ENCODE measurements at regions not wholly inside any gene's neighbourhood (a gene's known extent, or its start where the extent isn't known, plus 50 kb on each side); places are given as distances from the start of the nearest gene placed in this dataset.
"Not testable (repeated sequence)": the region's sequence is repeated elsewhere in the genome, so short reads cannot be mapped to it uniquely, and the experiment has no call there.

DNA sequence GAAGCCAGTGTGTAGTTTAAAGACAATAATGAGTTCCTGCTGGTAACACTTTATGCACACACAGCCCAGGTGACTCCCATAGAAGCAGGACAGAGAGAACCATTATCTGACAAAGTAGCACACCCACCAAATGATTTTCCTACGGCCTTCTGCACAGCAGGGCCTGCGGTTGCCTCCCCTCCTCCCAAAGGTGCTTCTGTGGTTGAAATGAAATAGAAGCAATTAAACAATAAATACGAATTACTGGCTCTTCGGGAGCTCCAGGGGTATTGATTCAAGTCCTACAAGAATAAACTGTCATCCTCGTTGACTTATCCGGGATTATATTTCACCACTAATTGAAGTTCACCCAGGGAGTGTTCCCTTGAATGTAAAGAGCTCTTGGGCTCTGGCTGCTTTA is 172.1 kb downstream of the ACTR3B start:
- Histone ChIP-seq H2AK5ac (ENCODE audit: low read depth, low read length) (no peak overlapping the region), H3K36me3 (replicated peaks in 1 of 2; ENCODE audit: control insufficient read depth in 2 of 2, insufficient read depth in 2 of 2, low read length in 2 of 2) (no peaks in the 10 kb centered on the region), H3K4me1 (ENCODE audit: control insufficient read depth in 2 of 2, insufficient read depth in 1 of 2, low read depth in 1 of 2, low read length in 2 of 2) (peaks cover 0 to 2% of the 10 kb centered on the region in 2 donors), H3K9me3 (replicated peaks in 1 of 2; ENCODE audit: control insufficient read depth in 2 of 2, insufficient read depth in 1 of 2, low read depth in 1 of 2, low read length in 2 of 2) (no peaks in the 10 kb centered on the region), H2BK15ac (ENCODE audit: low read length) (no peak overlapping the region), H2BK5ac (ENCODE audit: low read length) (no peak overlapping the region), H3K9ac (ENCODE audit: low read depth, low read length, poor library complexity) (no peak overlapping the region), H4K91ac (ENCODE audit: low read depth, low read length, poor library complexity) (no peak overlapping the region), H4K8ac (ENCODE audit: low read depth, low read length) (no peak overlapping the region), H3K27ac (replicated peaks; ENCODE audit: low read length) (no peak overlapping the region), H3K4me2 (ENCODE audit: insufficient read depth, low read length, poor library complexity, severe bottlenecking) (no peak overlapping the region), H2BK12ac (ENCODE audit: low read length) (no peak overlapping the region), H3K27me3 (ENCODE audit: control insufficient read depth in 3 of 3, insufficient read depth in 3 of 3, low read depth in 1 of 3, low read length in 3 of 3) (peaks cover 0 to 31% (median 0%) of the 10 kb centered on the region in 3 experiments), H3K4me3 (ENCODE audit: low read length in 2 of 2) (no peak overlapping the region), H3K18ac (ENCODE audit: low read length) (no peak overlapping the region), H2AFZ (ENCODE audit: low read length) (no peak overlapping the region), H3K23ac (ENCODE audit: low read depth, low read length, poor library complexity) (no peak overlapping the region), H3K14ac (ENCODE audit: low read length) (no peak overlapping the region), H3K79me1 (ENCODE audit: low read depth, low read length) (peaks cover 2% of the 10 kb centered on the region), H3K4ac (ENCODE audit: low read length) (no peak overlapping the region), H2BK120ac (ENCODE audit: low read depth, low read length) (no peak overlapping the region)
- WGBS, 2 donors (ENCODE audit: extremely low coverage in 2 of 2, insufficient read length in 2 of 2, insufficient replicate concordance in 1 of 2): no CpG with 5 or more reads among the region's 6 CpGs
- DNase-seq (ENCODE audit: low spot score): no peak

DNA sequence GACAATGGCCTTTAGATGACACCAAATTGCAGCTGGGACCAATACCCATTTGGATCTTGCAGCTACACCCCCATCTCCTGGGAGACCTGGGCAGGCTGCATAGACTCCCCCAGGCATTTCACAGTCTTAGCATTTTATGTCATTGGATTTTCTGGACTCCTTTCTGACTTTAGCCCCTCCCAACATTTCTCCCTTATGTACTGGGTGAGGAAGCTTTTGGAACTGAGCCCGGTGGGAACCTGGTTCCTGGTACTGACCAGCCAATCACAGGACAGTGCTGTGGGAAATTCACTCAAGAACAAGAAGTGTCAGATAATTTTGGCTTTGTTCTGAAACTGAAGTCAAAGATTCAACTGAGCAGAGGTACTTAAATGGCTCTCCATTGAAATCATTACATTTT is 177.7 kb downstream of the ACTR3B start:
- Histone ChIP-seq H3K4me3 (ENCODE audit: low read length in 2 of 2) (no peak overlapping the region), H3K9ac (ENCODE audit: low read depth, low read length, poor library complexity) (no peak overlapping the region), H2BK15ac (ENCODE audit: low read length) (no peak overlapping the region), H3K9me3 (replicated peaks in 1 of 2; ENCODE audit: control insufficient read depth in 2 of 2, insufficient read depth in 1 of 2, low read depth in 1 of 2, low read length in 2 of 2) (no peaks in the 10 kb centered on the region), H3K4me1 (ENCODE audit: control insufficient read depth in 2 of 2, insufficient read depth in 1 of 2, low read depth in 1 of 2, low read length in 2 of 2) (no peaks in the 10 kb centered on the region), H2AFZ (ENCODE audit: low read length) (no peak overlapping the region), H3K79me1 (ENCODE audit: low read depth, low read length) (peaks cover 2% of the 10 kb centered on the region), H3K4ac (ENCODE audit: low read length) (no peak overlapping the region), H4K8ac (ENCODE audit: low read depth, low read length) (no peak overlapping the region), H3K4me2 (ENCODE audit: insufficient read depth, low read length, poor library complexity, severe bottlenecking) (no peak overlapping the region), H2BK12ac (ENCODE audit: low read length) (no peak overlapping the region), H3K36me3 (replicated peaks in 1 of 2; ENCODE audit: control insufficient read depth in 2 of 2, insufficient read depth in 2 of 2, low read length in 2 of 2) (no peaks in the 10 kb centered on the region), H2BK5ac (ENCODE audit: low read length) (no peak overlapping the region), H4K91ac (ENCODE audit: low read depth, low read length, poor library complexity) (no peak overlapping the region), H3K27ac (replicated peaks; ENCODE audit: low read length) (no peak overlapping the region), H3K27me3 (ENCODE audit: control insufficient read depth in 3 of 3, insufficient read depth in 3 of 3, low read depth in 1 of 3, low read length in 3 of 3) (peaks cover 0 to 13% (median 0%) of the 10 kb centered on the region in 3 experiments), H2AK5ac (ENCODE audit: low read depth, low read length) (no peak overlapping the region), H2BK120ac (ENCODE audit: low read depth, low read length) (no peak overlapping the region), H3K23ac (ENCODE audit: low read depth, low read length, poor library complexity) (no peak overlapping the region), H3K18ac (ENCODE audit: low read length) (no peak overlapping the region), H3K14ac (ENCODE audit: low read length) (no peak overlapping the region)
- no peak for DNase-seq (ENCODE audit: low spot score)
- no CpG with 5 or more reads among the region's 1 CpG for WGBS, 2 donors (ENCODE audit: extremely low coverage in 2 of 2, insufficient read length in 2 of 2, insufficient replicate concordance in 1 of 2)

DNA sequence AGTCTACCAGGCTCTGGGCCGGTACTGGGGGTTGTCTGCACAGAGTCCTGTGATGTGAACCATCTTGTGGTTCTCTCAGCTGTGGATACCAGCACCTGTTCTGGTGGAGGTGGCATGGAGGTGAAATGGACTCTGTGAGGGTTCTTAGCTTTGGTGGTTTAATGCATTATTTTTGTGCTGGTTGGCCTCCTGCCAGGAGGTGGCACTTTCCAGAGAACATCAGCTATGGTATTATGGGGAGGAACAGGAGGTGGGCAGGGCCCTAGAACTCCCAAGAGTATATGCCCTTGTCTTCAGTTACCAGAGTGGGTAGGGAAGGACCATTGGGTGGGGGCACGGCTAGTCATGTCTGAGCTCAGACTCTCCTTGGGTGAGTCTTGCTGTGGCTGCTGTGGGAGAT is 187.1 kb downstream of the ACTR3B start:
- not testable (repeated sequence) for H4K8ac ChIP-seq (ENCODE audit: low read depth, low read length); H3K4me2 ChIP-seq (ENCODE audit: insufficient read depth, low read length, poor library complexity, severe bottlenecking); H3K27me3 ChIP-seq (ENCODE audit: control insufficient read depth in 3 of 3, insufficient read depth in 3 of 3, low read depth in 1 of 3, low read length in 3 of 3); H2BK12ac ChIP-seq (ENCODE audit: low read length); H2BK120ac ChIP-seq (ENCODE audit: low read depth, low read length); H2BK15ac ChIP-seq (ENCODE audit: low read length); H3K9me3 ChIP-seq (replicated peaks in 1 of 2; ENCODE audit: control insufficient read depth in 2 of 2, insufficient read depth in 1 of 2, low read depth in 1 of 2, low read length in 2 of 2); H4K91ac ChIP-seq (ENCODE audit: low read depth, low read length, poor library complexity); H2AFZ ChIP-seq (ENCODE audit: low read length); H3K36me3 ChIP-seq (replicated peaks in 1 of 2; ENCODE audit: control insufficient read depth in 2 of 2, insufficient read depth in 2 of 2, low read length in 2 of 2); H3K9ac ChIP-seq (ENCODE audit: low read depth, low read length, poor library complexity); H2BK5ac ChIP-seq (ENCODE audit: low read length); H3K4ac ChIP-seq (ENCODE audit: low read length); H3K18ac ChIP-seq (ENCODE audit: low read length); H3K27ac ChIP-seq (replicated peaks; ENCODE audit: low read length); H3K4me1 ChIP-seq (ENCODE audit: control insufficient read depth in 2 of 2, insufficient read depth in 1 of 2, low read depth in 1 of 2, low read length in 2 of 2); H3K79me1 ChIP-seq (ENCODE audit: low read depth, low read length); DNase-seq (ENCODE audit: low spot score); H3K4me3 ChIP-seq (ENCODE audit: low read length in 2 of 2)
- H3K23ac ChIP-seq (ENCODE audit: low read depth, low read length, poor library complexity): peak overlapping the region; percentile 43
- no CpG with 5 or more reads among the region's 2 CpGs for whole genome bisulfite sequencing, 2 donors (ENCODE audit: extremely low coverage in 2 of 2, insufficient read length in 2 of 2, insufficient replicate concordance in 1 of 2)
- H3K14ac ChIP-seq (ENCODE audit: low read length): peak overlapping the region; percentile 97
- peak overlapping the region; percentile 56 for H2AK5ac ChIP-seq (ENCODE audit: low read depth, low read length)

DNA sequence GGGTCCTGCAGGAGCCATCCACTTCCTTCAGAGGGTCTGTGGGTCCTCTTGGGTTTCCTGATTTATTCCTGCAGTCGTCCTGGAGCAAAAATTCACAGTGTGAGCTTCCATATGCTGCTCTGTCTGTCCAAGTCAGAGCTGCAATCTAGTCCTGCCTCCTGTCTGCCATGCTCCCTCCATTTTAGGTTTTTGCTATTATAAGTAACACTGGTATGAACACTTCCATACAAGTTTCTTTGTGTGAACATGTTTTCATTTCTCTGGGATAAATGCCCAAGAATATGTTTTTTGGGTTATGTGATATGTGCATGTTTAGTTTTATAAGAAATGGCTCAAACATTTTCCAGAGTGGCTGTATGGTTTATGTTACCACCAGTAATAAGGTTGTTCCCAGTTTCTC is 188.1 kb downstream of the ACTR3B start:
- no peak overlapping the region for H2AFZ ChIP-seq (ENCODE audit: low read length)
- no peak overlapping the region for H4K8ac ChIP-seq (ENCODE audit: low read depth, low read length)
- H4K91ac ChIP-seq (ENCODE audit: low read depth, low read length, poor library complexity): no peak overlapping the region
- H2BK15ac ChIP-seq (ENCODE audit: low read length): no peak overlapping the region
- H3K18ac ChIP-seq (ENCODE audit: low read length): no peak overlapping the region
- H3K27me3 ChIP-seq (ENCODE audit: control insufficient read depth in 3 of 3, insufficient read depth in 3 of 3, low read depth in 1 of 3, low read length in 3 of 3): no peaks in the 10 kb centered on the region
- no peak overlapping the region for H2BK12ac ChIP-seq (ENCODE audit: low read length)
- H2AK5ac ChIP-seq (ENCODE audit: low read depth, low read length): no peak overlapping the region
- H3K36me3 ChIP-seq (replicated peaks in 1 of 2; ENCODE audit: control insufficient read depth in 2 of 2, insufficient read depth in 2 of 2, low read length in 2 of 2): no peaks in the 10 kb centered on the region
- H3K9ac ChIP-seq (ENCODE audit: low read depth, low read length, poor library complexity): no peak overlapping the region
- H2BK120ac ChIP-seq (ENCODE audit: low read depth, low read length): no peak overlapping the region
- H3K4ac ChIP-seq (ENCODE audit: low read length): no peak overlapping the region
- no peak overlapping the region for H3K27ac ChIP-seq (replicated peaks; ENCODE audit: low read length)
- no peak overlapping the region for H3K4me3 ChIP-seq (ENCODE audit: low read length in 2 of 2)
- H3K14ac ChIP-seq (ENCODE audit: low read length): no peak overlapping the region
- no peaks in the 10 kb centered on the region for H3K79me1 ChIP-seq (ENCODE audit: low read depth, low read length)
- no peak overlapping the region for H3K4me2 ChIP-seq (ENCODE audit: insufficient read depth, low read length, poor library complexity, severe bottlenecking)
- no peaks in the 10 kb centered on the region for H3K9me3 ChIP-seq (replicated peaks in 1 of 2; ENCODE audit: control insufficient read depth in 2 of 2, insufficient read depth in 1 of 2, low read depth in 1 of 2, low read length in 2 of 2)
- DNase-seq (ENCODE audit: low spot score): no peak
- H3K4me1 ChIP-seq (ENCODE audit: control insufficient read depth in 2 of 2, insufficient read depth in 1 of 2, low read depth in 1 of 2, low read length in 2 of 2): no peaks in the 10 kb centered on the region
- no CpG with 5 or more reads among the region's 1 CpG for WGBS, 2 donors (ENCODE audit: extremely low coverage in 2 of 2, insufficient read length in 2 of 2, insufficient replicate concordance in 1 of 2)
- no peak overlapping the region for H3K23ac ChIP-seq (ENCODE audit: low read depth, low read length, poor library complexity)
- H2BK5ac ChIP-seq (ENCODE audit: low read length): no peak overlapping the region

Measured in neuronal stem cell (in vitro differentiated cells).